Common myeloid progenitor, CD34-positive (primary cell): ENCODE measurements at regions not wholly inside any gene's neighbourhood (a gene's known extent, or its start where the extent isn't known, plus 50 kb on each side); places are given as distances from the start of the nearest gene placed in this dataset.
"Not testable (repeated sequence)": the region's sequence is repeated elsewhere in the genome, so short reads cannot be mapped to it uniquely, and the experiment has no call there.

ENCODE experiments used
- CTCF ChIA-PET: fragments of 350-600 bp; sonication (Branson Sonifier 250); formaldehyde crosslinking; loops from one replicate; lab custom pipeline; 2021; ENCODE audit warnings: antibody characterized with exemption; lab: Charles Lee
- POLR2A ChIA-PET: fragments of 350-600 bp; sonication (Branson Sonifier 250); formaldehyde crosslinking; loops from one replicate; lab custom pipeline; 2021; ENCODE audit warnings: antibody characterized with exemption; lab: Charles Lee
- DNase-seq, 3 donors: peaks; one replicate each; pipeline versions ENCODE4 v3.0.0 to v3.0.0-alpha.2; 2013
- H3K27ac ChIP-seq, 2 experiments: 1 replicate in 1 of 2; 2 replicates in 1 of 2; pipeline ENCODE4 v1.7.0; 2013; ENCODE audit warnings: inconsistent platforms in 2 of 2, low read length in 2 of 2, mild to moderate bottlenecking in 2 of 2, low read depth in 1 of 2, moderate library complexity in 1 of 2; ENCODE audit not compliant: severe bottlenecking in 2 of 2, insufficient read depth in 1 of 2, poor library complexity in 1 of 2
- H3K27me3 ChIP-seq, 5 experiments: replicated peaks in 2 of 5; 1 replicate in 3 of 5; 2 replicates in 2 of 5; pipeline versions ENCODE4 v1.6.1 to v1.7.0; 2013; ENCODE audit warnings: low read length in 4 of 5, mild to moderate bottlenecking in 2 of 5, moderate library complexity in 2 of 5, inconsistent platforms in 1 of 5; ENCODE audit not compliant: insufficient read depth in 5 of 5, control insufficient read depth in 4 of 5
- H3K36me3 ChIP-seq, 4 experiments: 1 replicate in 2 of 4; 2 replicates in 2 of 4; pipeline versions ENCODE4 v1.6.1 to v1.7.0; 2013; ENCODE audit warnings: low read length in 3 of 4, control low read depth in 1 of 4, mild to moderate bottlenecking in 1 of 4; ENCODE audit not compliant: control insufficient read depth in 4 of 4, insufficient read depth in 4 of 4
- H3K4me1 ChIP-seq, 4 experiments: 1 replicate in 3 of 4; 2 replicates in 1 of 4; pipeline versions ENCODE4 v1.6.1 to v1.7.1; 2013; ENCODE audit warnings: low read length in 3 of 4, mild to moderate bottlenecking in 3 of 4, control low read depth in 1 of 4, inconsistent platforms in 1 of 4, moderate library complexity in 1 of 4; ENCODE audit not compliant: control insufficient read depth in 4 of 4, insufficient read depth in 4 of 4; ENCODE audit errors: control extremely low read depth in 1 of 4
- H3K4me3 ChIP-seq, 7 experiments: 1 replicate in 4 of 7; 2 replicates in 3 of 7; pipeline versions ENCODE4 v1.5.1 to v1.7.0; 2013; ENCODE audit warnings: mild to moderate bottlenecking in 7 of 7, low read length in 6 of 7, moderate library complexity in 6 of 7, inconsistent platforms in 2 of 7, low read depth in 2 of 7, control low read depth in 1 of 7; ENCODE audit not compliant: insufficient read depth in 4 of 7, control insufficient read depth in 1 of 7; ENCODE audit errors: extremely low read depth in 1 of 7
- H3K9me3 ChIP-seq, 5 experiments: 1 replicate in 4 of 5; 2 replicates in 1 of 5; pipeline versions ENCODE4 v1.6.1 to v1.7.1; 2013; ENCODE audit warnings: low read length in 4 of 5, mild to moderate bottlenecking in 2 of 5, inconsistent platforms in 1 of 5, low read depth in 1 of 5, moderate library complexity in 1 of 5; ENCODE audit not compliant: control insufficient read depth in 4 of 5, insufficient read depth in 2 of 5; ENCODE audit errors: control extremely low read depth in 1 of 5
- WGBS: methylation state at CpG from one replicate; pipeline ENCODE4 v1.1.5; 2013; ENCODE audit not compliant: insufficient coverage; 5-methylcytosine and 5-hydroxymethylcytosine counted together

DNA sequence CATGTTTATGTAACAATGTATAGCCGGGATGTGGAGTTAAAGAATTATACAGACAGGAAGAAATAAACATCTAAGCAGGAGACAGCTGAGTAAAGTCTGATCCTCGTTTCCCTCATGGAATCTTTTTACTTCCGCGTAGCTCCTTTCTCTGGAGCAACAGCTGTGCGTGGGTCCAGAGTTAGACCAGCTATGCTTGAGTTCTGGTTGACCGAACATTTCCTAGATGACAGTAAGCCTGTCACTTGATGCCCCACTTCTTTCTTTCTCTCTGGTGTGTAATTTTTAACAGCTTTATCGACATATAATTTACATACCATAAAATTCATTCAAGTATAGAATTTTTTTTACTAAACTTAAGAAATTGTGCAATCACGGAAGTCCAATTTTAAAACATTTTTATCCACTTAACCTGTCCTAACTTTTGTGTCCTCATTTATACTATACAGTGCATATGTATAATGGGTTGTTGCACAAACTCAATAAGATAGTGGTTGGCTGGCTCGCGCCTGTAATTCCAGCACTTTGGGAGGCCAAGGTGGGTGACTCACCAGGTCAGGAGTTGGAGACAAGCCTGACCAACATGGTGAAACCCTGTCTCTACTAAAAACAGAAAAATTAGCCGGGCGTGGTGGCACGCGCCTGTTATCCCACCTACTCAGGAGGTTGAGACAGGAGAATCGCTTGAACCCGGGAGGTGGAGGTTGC is 58.5 kb upstream of the ABI1 start:
- DNase-seq, H3K27me3 ChIP-seq, H3K36me3 ChIP-seq, H3K27ac ChIP-seq, H3K9me3 ChIP-seq, H3K4me3 ChIP-seq, POLR2A ChIA-PET, CTCF ChIA-PET, H3K4me1 ChIP-seq: not testable (repeated sequence)
- 99% methylated on average over 8 of the region's 16 CpGs for WGBS

DNA sequence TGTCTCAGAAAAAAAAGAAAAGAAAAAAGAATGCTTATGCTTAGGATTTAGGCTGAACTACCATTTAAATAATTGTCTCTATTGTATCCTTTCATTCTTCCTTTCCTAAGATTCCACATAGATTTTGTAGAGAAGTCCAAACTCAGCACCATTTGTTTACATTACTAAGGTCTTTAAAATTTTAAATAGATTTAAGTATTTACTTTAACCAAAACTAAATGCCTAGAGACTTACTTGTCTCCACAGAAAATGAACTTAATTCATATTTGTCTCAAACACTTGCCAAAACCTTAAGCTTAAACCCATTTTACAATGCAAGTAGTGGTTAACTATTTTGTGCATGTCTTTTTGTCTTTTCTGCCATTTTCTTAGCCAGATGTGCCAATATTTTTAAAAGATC is 54.1 kb upstream of the ABI1 start:
- POLR2A ChIA-PET, result no interaction called here
- no peaks in the 10 kb centered on the region for H3K27me3 ChIP-seq
- H3K27ac ChIP-seq, result no peak overlapping the region
- DNase-seq, result no peak
- no peaks in the 10 kb centered on the region for H3K4me1 ChIP-seq
- CTCF ChIA-PET, result no interaction called here
- no peak overlapping the region for H3K4me3 ChIP-seq
- H3K36me3 ChIP-seq, result no peaks in the 10 kb centered on the region
- H3K9me3 ChIP-seq, result no peaks in the 10 kb centered on the region

- DNase-seq, result peak in 1 of 3 donors; percentile 6
- POLR2A ChIA-PET, result no interaction called here
- CTCF ChIA-PET, result no interaction called here
- WGBS, result 90% methylated on average over 4 of the region's 4 CpGs
- H3K27me3 ChIP-seq, result no peaks in the 10 kb centered on the region
- no peak overlapping the region for H3K4me3 ChIP-seq
- no peaks in the 10 kb centered on the region for H3K9me3 ChIP-seq
- H3K4me1 ChIP-seq, result no peaks in the 10 kb centered on the region
- no peak overlapping the region for H3K27ac ChIP-seq
- H3K36me3 ChIP-seq, result no peaks in the 10 kb centered on the region
Measured at GRCh38 chr10:26911811-26912461, 51.2 kb upstream of the ABI1 start.
